ENCODE measurements at regions not wholly inside any gene's neighbourhood (a gene's known extent, or its start where the extent isn't known, plus 50 kb on each side); places are given as distances from the start of the nearest gene placed in this dataset.

GRCh38 chr18:44197832-44198611 is 482.7 kb upstream of the SETBP1 start:
- no peak overlapping the region for H3K27ac ChIP-seq (ENCODE audit: low read length)
- H3K9ac ChIP-seq (ENCODE audit: low read length) = no peak overlapping the region
- H3K36me3 ChIP-seq (ENCODE audit: control insufficient read depth, low read depth, low read length) = no peaks in the 10 kb centered on the region
- H3K4me3 ChIP-seq (ENCODE audit: low read length) = no peak overlapping the region
- no peaks in the 10 kb centered on the region for H3K27me3 ChIP-seq (ENCODE audit: control insufficient read depth, insufficient read depth, low read length)
- no peaks in the 10 kb centered on the region for H3K4me1 ChIP-seq (ENCODE audit: control insufficient read depth, low read depth, low read length)
- H3K9me3 ChIP-seq (ENCODE audit: control insufficient read depth, low read depth, low read length) = no peaks in the 10 kb centered on the region

DNA sequence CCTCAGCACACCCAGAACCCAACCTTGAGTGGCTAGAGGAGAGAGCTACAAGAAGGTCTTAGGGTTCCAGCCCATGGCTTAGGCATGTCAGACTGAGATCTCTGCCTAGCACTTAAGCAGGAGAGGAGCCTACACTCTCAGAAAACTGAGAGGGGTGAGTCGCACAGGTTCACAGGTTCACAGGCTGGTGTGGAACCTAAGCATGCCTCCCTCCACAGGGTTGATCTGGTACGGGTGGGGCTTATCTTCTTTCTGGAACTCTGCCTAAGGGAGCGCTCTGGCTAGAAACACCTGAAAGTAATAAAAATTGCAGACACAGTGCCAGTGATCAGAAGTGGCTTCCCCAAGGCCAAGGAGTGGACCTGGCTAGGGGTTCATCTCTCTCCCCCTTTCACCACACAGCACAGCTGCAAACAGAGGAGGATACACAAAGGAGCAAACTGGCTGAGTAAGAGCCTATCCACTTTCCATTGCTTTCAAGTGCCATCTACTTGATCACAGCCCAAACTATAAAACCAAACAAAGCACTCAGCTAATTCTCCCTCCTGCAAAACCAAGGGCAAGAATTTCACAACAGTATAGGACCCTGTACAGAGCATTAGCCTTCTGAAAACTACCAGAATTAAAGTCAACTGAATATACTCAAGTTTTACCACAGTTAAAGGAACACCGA is 481.9 kb upstream of the SETBP1 start:
- Histone ChIP-seq H3K9ac (ENCODE audit: low read length) (no peak overlapping the region), H3K36me3 (ENCODE audit: control insufficient read depth, low read depth, low read length) (no peaks in the 10 kb centered on the region), H3K27me3 (ENCODE audit: control insufficient read depth, insufficient read depth, low read length) (no peaks in the 10 kb centered on the region), H3K4me3 (ENCODE audit: low read length) (no peak overlapping the region), H3K4me1 (ENCODE audit: control insufficient read depth, low read depth, low read length) (no peaks in the 10 kb centered on the region), H3K9me3 (ENCODE audit: control insufficient read depth, low read depth, low read length) (no peaks in the 10 kb centered on the region), H3K27ac (ENCODE audit: low read length) (no peak overlapping the region)

DNA sequence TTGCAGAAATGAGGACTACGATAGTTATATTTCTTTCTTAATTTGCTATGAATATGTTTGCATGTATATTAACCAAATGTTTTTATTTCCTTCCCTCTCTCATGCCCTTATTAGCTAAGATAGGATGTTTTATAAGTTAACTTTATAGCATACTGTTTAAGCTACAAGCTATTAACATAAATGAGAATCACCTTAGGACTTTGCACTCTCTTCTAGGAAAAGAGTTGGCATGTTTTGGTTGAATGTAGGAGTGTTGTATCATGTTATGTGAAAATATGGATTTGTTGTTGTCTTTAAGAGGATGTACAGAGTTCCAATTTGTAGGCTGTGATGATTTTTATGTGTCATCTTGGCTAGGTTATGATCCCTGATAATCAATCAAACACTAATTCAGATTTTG is 467.4 kb upstream of the SETBP1 start:
- Histone ChIP-seq H3K4me1 (ENCODE audit: control insufficient read depth, low read depth, low read length) (no peaks in the 10 kb centered on the region), H3K27ac (ENCODE audit: low read length) (no peak overlapping the region), H3K36me3 (ENCODE audit: control insufficient read depth, low read depth, low read length) (no peaks in the 10 kb centered on the region), H3K9ac (ENCODE audit: low read length) (no peak overlapping the region), H3K4me3 (ENCODE audit: low read length) (no peak overlapping the region), H3K27me3 (ENCODE audit: control insufficient read depth, insufficient read depth, low read length) (no peaks in the 10 kb centered on the region), H3K9me3 (ENCODE audit: control insufficient read depth, low read depth, low read length) (no peaks in the 10 kb centered on the region)

DNA sequence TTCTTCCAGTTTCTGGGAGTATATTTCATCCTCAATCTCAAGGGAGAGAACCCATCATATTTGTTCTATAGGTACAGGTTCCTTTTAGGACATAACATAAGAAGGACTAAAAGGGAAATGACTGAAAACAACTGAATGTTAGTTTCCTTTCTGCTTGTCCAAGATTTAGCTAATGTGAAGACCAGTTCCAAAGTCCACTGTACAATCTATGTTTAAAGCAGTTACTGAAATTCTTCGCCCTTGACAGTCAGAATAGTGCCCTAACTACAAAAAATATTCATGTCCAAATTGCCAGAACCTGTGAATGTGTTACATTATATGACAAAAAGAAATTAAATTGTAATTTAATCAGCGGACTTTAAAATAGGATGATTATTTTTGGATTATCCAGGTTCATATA is 466.3 kb upstream of the SETBP1 start:
- H3K9me3 ChIP-seq (ENCODE audit: control insufficient read depth, low read depth, low read length) = no peaks in the 10 kb centered on the region
- no peaks in the 10 kb centered on the region for H3K27me3 ChIP-seq (ENCODE audit: control insufficient read depth, insufficient read depth, low read length)
- no peak overlapping the region for H3K4me3 ChIP-seq (ENCODE audit: low read length)
- no peaks in the 10 kb centered on the region for H3K4me1 ChIP-seq (ENCODE audit: control insufficient read depth, low read depth, low read length)
- no peaks in the 10 kb centered on the region for H3K36me3 ChIP-seq (ENCODE audit: control insufficient read depth, low read depth, low read length)
- H3K27ac ChIP-seq (ENCODE audit: low read length) = no peak overlapping the region
- H3K9ac ChIP-seq (ENCODE audit: low read length) = no peak overlapping the region

DNA sequence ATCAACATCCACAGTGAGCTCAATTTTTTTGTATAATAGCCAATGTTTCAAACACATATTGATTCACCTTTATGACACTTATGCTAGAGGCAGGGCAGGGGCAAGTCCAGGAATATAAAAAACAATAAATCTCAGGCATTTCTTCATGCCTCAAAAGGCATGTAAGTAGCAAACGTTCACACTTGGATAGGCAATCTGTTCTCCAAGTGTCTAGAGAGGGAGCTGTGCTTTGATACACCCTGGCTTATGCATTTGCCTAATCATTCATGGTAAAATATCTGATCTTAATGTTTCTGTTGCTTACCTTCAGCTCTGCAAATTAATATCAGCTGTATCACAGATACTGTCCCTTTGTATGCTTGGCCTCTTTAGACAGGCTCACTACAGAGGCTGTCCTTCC is 464.5 kb upstream of the SETBP1 start:
- no peak overlapping the region for H3K9ac ChIP-seq (ENCODE audit: low read length)
- H3K27me3 ChIP-seq (ENCODE audit: control insufficient read depth, insufficient read depth, low read length) = no peaks in the 10 kb centered on the region
- H3K9me3 ChIP-seq (ENCODE audit: control insufficient read depth, low read depth, low read length) = no peaks in the 10 kb centered on the region
- H3K27ac ChIP-seq (ENCODE audit: low read length) = no peak overlapping the region
- no peak overlapping the region for H3K4me3 ChIP-seq (ENCODE audit: low read length)
- no peaks in the 10 kb centered on the region for H3K4me1 ChIP-seq (ENCODE audit: control insufficient read depth, low read depth, low read length)
- no peaks in the 10 kb centered on the region for H3K36me3 ChIP-seq (ENCODE audit: control insufficient read depth, low read depth, low read length)

DNA sequence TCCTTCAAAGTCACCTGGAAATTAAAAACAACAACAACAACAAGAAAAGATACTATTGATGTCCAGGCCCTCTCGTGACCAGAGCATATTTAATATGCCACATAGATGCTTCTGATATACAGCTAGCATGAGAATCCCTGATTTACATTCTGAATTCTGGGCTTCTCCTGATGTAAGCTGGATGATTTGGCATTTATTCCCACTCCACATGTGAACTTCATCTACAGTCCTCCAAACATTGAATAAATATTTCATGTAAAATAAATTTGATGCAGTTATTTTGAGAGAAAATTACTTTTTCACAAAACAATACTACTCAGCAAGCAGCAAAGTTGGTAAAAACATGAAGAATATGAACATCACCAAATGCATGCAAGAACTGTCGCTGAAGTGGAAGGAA is 453.2 kb upstream of the SETBP1 start:
- H3K9ac ChIP-seq (ENCODE audit: low read length) = no peak overlapping the region
- H3K36me3 ChIP-seq (ENCODE audit: control insufficient read depth, low read depth, low read length) = no peaks in the 10 kb centered on the region
- no peak overlapping the region for H3K27ac ChIP-seq (ENCODE audit: low read length)
- no peaks in the 10 kb centered on the region for H3K9me3 ChIP-seq (ENCODE audit: control insufficient read depth, low read depth, low read length)
- no peaks in the 10 kb centered on the region for H3K4me1 ChIP-seq (ENCODE audit: control insufficient read depth, low read depth, low read length)
- H3K4me3 ChIP-seq (ENCODE audit: low read length) = no peak overlapping the region
- no peaks in the 10 kb centered on the region for H3K27me3 ChIP-seq (ENCODE audit: control insufficient read depth, insufficient read depth, low read length)

DNA sequence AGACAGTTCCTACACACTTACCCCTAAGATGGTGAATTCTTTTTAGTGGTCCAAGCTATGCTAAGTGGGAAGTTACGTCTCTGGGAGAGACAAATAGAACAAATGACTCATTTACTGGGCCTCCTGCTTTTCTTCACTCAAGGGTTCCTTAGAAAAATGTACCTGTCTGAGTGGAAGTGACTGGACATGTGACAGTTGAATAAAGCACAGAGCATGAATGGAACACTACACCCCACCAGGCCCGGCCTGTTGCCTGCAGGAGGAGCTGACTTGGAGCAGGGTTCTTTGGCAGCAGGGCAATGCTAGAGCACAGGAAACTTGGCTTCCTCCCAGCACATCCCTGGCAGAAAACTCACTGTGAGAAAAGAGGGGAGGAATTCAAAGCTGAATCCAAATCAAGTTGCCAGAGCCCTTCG is 451.0 kb upstream of the SETBP1 start:
- Histone ChIP-seq H3K4me3 (ENCODE audit: low read length) (no peak overlapping the region), H3K9me3 (ENCODE audit: control insufficient read depth, low read depth, low read length) (no peaks in the 10 kb centered on the region), H3K4me1 (ENCODE audit: control insufficient read depth, low read depth, low read length) (no peaks in the 10 kb centered on the region), H3K9ac (ENCODE audit: low read length) (no peak overlapping the region), H3K27ac (ENCODE audit: low read length) (no peak overlapping the region), H3K36me3 (ENCODE audit: control insufficient read depth, low read depth, low read length) (no peaks in the 10 kb centered on the region), H3K27me3 (ENCODE audit: control insufficient read depth, insufficient read depth, low read length) (no peaks in the 10 kb centered on the region)

- no peak overlapping the region for H3K27ac ChIP-seq (ENCODE audit: low read length)
- H3K4me3 ChIP-seq (ENCODE audit: low read length) = no peak overlapping the region
- no peaks in the 10 kb centered on the region for H3K9me3 ChIP-seq (ENCODE audit: control insufficient read depth, low read depth, low read length)
- H3K36me3 ChIP-seq (ENCODE audit: control insufficient read depth, low read depth, low read length) = no peaks in the 10 kb centered on the region
- no peak overlapping the region for H3K9ac ChIP-seq (ENCODE audit: low read length)
- no peaks in the 10 kb centered on the region for H3K4me1 ChIP-seq (ENCODE audit: control insufficient read depth, low read depth, low read length)
- no peaks in the 10 kb centered on the region for H3K27me3 ChIP-seq (ENCODE audit: control insufficient read depth, insufficient read depth, low read length)
Observed at GRCh38 chr18:44231936-44232335, 448.8 kb upstream of the SETBP1 start.

- no peaks in the 10 kb centered on the region for H3K36me3 ChIP-seq (ENCODE audit: control insufficient read depth, low read depth, low read length)
- H3K9ac ChIP-seq (ENCODE audit: low read length) = no peak overlapping the region
- H3K4me1 ChIP-seq (ENCODE audit: control insufficient read depth, low read depth, low read length) = no peaks in the 10 kb centered on the region
- H3K4me3 ChIP-seq (ENCODE audit: low read length) = no peak overlapping the region
- H3K9me3 ChIP-seq (ENCODE audit: control insufficient read depth, low read depth, low read length) = no peaks in the 10 kb centered on the region
- H3K27me3 ChIP-seq (ENCODE audit: control insufficient read depth, insufficient read depth, low read length) = no peaks in the 10 kb centered on the region
- H3K27ac ChIP-seq (ENCODE audit: low read length) = no peak overlapping the region
Observed at GRCh38 chr18:44232500-44232899, 448.2 kb upstream of the SETBP1 start.

DNA sequence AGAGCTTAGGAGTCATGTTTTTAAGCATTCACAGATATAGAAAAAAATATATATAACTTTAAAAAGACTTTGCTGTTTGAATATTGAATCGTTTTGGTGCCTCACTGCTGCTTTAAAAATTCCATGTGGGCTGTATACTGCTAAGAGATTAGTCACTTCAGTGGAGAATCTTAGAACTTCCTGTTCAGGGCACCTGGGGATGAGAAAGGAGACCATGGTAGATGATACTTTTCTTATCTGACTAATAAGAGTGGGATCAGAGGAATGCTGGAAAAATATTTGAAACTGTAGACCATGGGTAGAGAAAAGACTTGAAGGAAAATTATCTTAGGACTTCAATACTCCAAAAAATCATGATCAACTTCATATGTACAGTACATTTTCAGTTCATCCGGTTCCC is 442.2 kb upstream of the SETBP1 start:
- Histone ChIP-seq H3K9me3 (ENCODE audit: control insufficient read depth, low read depth, low read length) (no peaks in the 10 kb centered on the region), H3K9ac (ENCODE audit: low read length) (no peak overlapping the region), H3K27ac (ENCODE audit: low read length) (no peak overlapping the region), H3K27me3 (ENCODE audit: control insufficient read depth, insufficient read depth, low read length) (no peaks in the 10 kb centered on the region), H3K36me3 (ENCODE audit: control insufficient read depth, low read depth, low read length) (no peaks in the 10 kb centered on the region), H3K4me3 (ENCODE audit: low read length) (no peak overlapping the region), H3K4me1 (ENCODE audit: control insufficient read depth, low read depth, low read length) (no peaks in the 10 kb centered on the region)

DNA sequence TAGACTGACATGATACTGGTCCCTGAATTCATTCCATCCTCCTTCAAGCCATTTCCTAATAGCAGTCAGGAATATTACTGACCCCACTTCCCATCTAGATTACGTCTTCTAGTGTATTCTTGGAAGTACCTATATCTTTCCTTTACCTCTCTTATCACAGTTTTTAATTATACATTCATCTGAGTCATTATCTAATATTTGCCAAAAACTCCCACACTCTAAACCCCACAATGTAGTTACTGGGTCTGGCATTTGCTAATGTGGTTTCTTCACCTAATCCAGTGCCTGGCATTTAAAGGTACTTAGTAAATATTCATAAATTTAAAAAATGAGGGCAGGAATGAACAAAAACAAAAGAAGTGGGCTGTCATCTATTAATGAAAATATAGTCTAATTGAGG is 441.8 kb upstream of the SETBP1 start:
- Histone ChIP-seq H3K9ac (ENCODE audit: low read length) (no peak overlapping the region), H3K27me3 (ENCODE audit: control insufficient read depth, insufficient read depth, low read length) (no peaks in the 10 kb centered on the region), H3K4me1 (ENCODE audit: control insufficient read depth, low read depth, low read length) (no peaks in the 10 kb centered on the region), H3K36me3 (ENCODE audit: control insufficient read depth, low read depth, low read length) (no peaks in the 10 kb centered on the region), H3K27ac (ENCODE audit: low read length) (no peak overlapping the region), H3K4me3 (ENCODE audit: low read length) (no peak overlapping the region), H3K9me3 (ENCODE audit: control insufficient read depth, low read depth, low read length) (no peaks in the 10 kb centered on the region)

- Histone ChIP-seq H3K27me3 (ENCODE audit: control insufficient read depth, insufficient read depth, low read length) (no peaks in the 10 kb centered on the region), H3K36me3 (ENCODE audit: control insufficient read depth, low read depth, low read length) (no peaks in the 10 kb centered on the region), H3K9me3 (ENCODE audit: control insufficient read depth, low read depth, low read length) (no peaks in the 10 kb centered on the region), H3K4me3 (ENCODE audit: low read length) (no peak overlapping the region), H3K9ac (ENCODE audit: low read length) (no peak overlapping the region), H3K4me1 (ENCODE audit: control insufficient read depth, low read depth, low read length) (no peaks in the 10 kb centered on the region), H3K27ac (ENCODE audit: low read length) (no peak overlapping the region)
Observed at GRCh38 chr18:44241020-44241419, 439.7 kb upstream of the SETBP1 start.

Measured in iPS-18a (cell line).